ENCODE measurements at regions not wholly inside any gene's neighbourhood (a gene's known extent, or its start where the extent isn't known, plus 50 kb on each side); places are given as distances from the start of the nearest gene placed in this dataset.

DNA sequence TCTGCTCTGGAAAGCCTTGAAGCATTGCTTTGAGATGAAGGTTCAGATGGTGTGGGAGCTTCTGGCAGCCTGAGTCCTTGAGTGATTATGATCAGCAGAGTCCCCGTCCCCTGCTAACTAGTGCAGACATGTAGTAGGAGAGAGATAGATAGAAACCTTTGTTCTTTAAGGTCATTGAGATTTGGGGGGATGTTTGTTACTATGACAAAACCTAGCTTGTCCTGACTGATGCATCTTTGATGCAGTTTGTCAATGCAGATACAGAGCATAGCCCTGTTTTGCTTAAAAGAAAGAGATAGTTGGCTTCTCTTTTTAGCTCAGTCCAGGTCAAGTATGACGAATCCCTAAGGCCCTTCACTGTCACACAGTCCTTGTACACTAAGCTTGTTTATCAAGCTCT, 274.6 kb upstream of the DPP10 start:
- Histone ChIP-seq H3K4me1 (ENCODE audit: insufficient read depth, low read length, severe bottlenecking) (no peaks in the 10 kb centered on the region), H3K9me2 (ENCODE audit: low read depth, low read length) (no peaks in the 10 kb centered on the region), H3K27ac (ENCODE audit: low read depth, low read length, poor library complexity, severe bottlenecking) (no peak overlapping the region), H3K4me3 (ENCODE audit: low read depth, low read length, poor library complexity, severe bottlenecking) (no peak overlapping the region), H3K79me2 (ENCODE audit: insufficient read depth, low read length) (no peaks in the 10 kb centered on the region), H3F3A (ENCODE audit: insufficient read depth, low read length) (no peaks in the 10 kb centered on the region), H3K27me3 (ENCODE audit: insufficient read depth, low read length) (no peaks in the 10 kb centered on the region), H3K9me3 (ENCODE audit: low read length) (no peaks in the 10 kb centered on the region), H2AFZ (ENCODE audit: low read length) (no peak overlapping the region), H3K4me2 (ENCODE audit: low read length) (no peak overlapping the region), H3K36me3 (ENCODE audit: insufficient read depth, low read length) (no peaks in the 10 kb centered on the region), H4K20me1 (ENCODE audit: insufficient read depth, low read length) (no peaks in the 10 kb centered on the region), H3K9ac (ENCODE audit: low read length) (no peak overlapping the region)
- TF ChIP-seq EZH2 (IDR thresholded peaks at IDR 0.05; ENCODE audit: borderline replicate concordance, low read length): no peak
- TF ChIP-seq, protein P1, sequence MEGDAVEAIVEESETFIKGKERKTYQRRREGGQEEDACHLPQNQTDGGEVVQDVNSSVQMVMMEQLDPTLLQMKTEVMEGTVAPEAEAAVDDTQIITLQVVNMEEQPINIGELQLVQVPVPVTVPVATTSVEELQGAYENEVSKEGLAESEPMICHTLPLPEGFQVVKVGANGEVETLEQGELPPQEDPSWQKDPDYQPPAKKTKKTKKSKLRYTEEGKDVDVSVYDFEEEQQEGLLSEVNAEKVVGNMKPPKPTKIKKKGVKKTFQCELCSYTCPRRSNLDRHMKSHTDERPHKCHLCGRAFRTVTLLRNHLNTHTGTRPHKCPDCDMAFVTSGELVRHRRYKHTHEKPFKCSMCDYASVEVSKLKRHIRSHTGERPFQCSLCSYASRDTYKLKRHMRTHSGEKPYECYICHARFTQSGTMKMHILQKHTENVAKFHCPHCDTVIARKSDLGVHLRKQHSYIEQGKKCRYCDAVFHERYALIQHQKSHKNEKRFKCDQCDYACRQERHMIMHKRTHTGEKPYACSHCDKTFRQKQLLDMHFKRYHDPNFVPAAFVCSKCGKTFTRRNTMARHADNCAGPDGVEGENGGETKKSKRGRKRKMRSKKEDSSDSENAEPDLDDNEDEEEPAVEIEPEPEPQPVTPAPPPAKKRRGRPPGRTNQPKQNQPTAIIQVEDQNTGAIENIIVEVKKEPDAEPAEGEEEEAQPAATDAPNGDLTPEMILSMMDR (IDR thresholded peaks at IDR 0.05; ENCODE audit: low read length): no peak

DNA sequence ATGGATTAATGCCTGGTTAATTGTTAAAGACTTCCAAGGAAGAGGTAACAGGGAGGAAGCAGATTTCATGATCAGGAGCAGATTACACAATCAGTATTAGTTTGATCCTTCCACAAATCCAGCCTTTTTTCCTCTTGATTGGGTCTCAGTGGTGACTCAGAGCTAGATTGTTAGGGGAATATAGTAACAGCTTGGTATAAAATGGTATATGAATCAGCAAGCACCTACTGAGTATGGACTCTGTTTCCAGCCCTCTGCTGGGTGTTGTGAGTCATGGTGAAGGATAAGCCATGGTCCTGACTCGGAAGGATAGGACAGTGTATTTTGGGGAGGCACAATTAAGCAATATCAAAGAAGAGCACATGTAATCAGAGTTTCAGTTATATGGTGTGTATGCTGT, 272.4 kb upstream of the DPP10 start:
- Histone ChIP-seq H3K4me2 (ENCODE audit: low read length) (no peak overlapping the region), H3F3A (ENCODE audit: insufficient read depth, low read length) (no peaks in the 10 kb centered on the region), H3K4me3 (ENCODE audit: low read depth, low read length, poor library complexity, severe bottlenecking) (no peak overlapping the region), H3K9me3 (ENCODE audit: low read length) (no peaks in the 10 kb centered on the region), H3K36me3 (ENCODE audit: insufficient read depth, low read length) (no peaks in the 10 kb centered on the region), H3K79me2 (ENCODE audit: insufficient read depth, low read length) (no peaks in the 10 kb centered on the region), H3K4me1 (ENCODE audit: insufficient read depth, low read length, severe bottlenecking) (no peaks in the 10 kb centered on the region), H3K9me2 (ENCODE audit: low read depth, low read length) (no peaks in the 10 kb centered on the region), H3K9ac (ENCODE audit: low read length) (no peak overlapping the region), H3K27ac (ENCODE audit: low read depth, low read length, poor library complexity, severe bottlenecking) (no peak overlapping the region), H4K20me1 (ENCODE audit: insufficient read depth, low read length) (no peaks in the 10 kb centered on the region), H3K27me3 (ENCODE audit: insufficient read depth, low read length) (no peaks in the 10 kb centered on the region), H2AFZ (ENCODE audit: low read length) (no peak overlapping the region)
- TF ChIP-seq, protein P1 (IDR thresholded peaks at IDR 0.05; ENCODE audit: low read length): no peak
- no peak for TF ChIP-seq EZH2 (IDR thresholded peaks at IDR 0.05; ENCODE audit: borderline replicate concordance, low read length)

DNA sequence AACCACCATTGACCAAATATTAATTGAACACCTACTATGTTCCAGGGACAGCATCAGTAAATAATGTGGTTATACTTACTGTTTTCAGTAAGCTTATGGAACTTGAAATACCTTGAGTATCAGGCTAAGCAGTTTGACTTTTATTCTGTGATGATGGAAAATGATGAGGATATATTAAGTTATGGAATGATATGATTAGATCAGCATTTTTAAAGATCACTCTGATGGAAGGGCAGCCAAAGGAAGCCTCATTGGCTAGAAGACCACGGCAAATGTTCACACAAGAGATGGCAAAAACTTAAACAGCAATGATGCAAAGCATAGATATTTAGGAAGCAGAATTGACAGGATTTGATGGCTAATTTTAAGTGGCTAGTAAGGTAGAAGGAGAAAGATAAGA, 266.9 kb upstream of the DPP10 start:
- Histone ChIP-seq H3K4me2 (ENCODE audit: low read length) (no peak overlapping the region), H4K20me1 (ENCODE audit: insufficient read depth, low read length) (no peaks in the 10 kb centered on the region), H3K4me3 (ENCODE audit: low read depth, low read length, poor library complexity, severe bottlenecking) (no peak overlapping the region), H2AFZ (ENCODE audit: low read length) (no peak overlapping the region), H3K27me3 (ENCODE audit: insufficient read depth, low read length) (no peaks in the 10 kb centered on the region), H3K79me2 (ENCODE audit: insufficient read depth, low read length) (no peaks in the 10 kb centered on the region), H3K4me1 (ENCODE audit: insufficient read depth, low read length, severe bottlenecking) (no peaks in the 10 kb centered on the region), H3K9ac (ENCODE audit: low read length) (no peak overlapping the region), H3K9me3 (ENCODE audit: low read length) (no peaks in the 10 kb centered on the region), H3K36me3 (ENCODE audit: insufficient read depth, low read length) (no peaks in the 10 kb centered on the region), H3K9me2 (ENCODE audit: low read depth, low read length) (no peaks in the 10 kb centered on the region), H3F3A (ENCODE audit: insufficient read depth, low read length) (no peaks in the 10 kb centered on the region), H3K27ac (ENCODE audit: low read depth, low read length, poor library complexity, severe bottlenecking) (no peak overlapping the region)
- TF ChIP-seq, protein P1 (IDR thresholded peaks at IDR 0.05; ENCODE audit: low read length): no peak
- TF ChIP-seq EZH2 (IDR thresholded peaks at IDR 0.05; ENCODE audit: borderline replicate concordance, low read length): no peak

All from OCI-LY1 (cell line).